Glutamatergic neuron (in vitro differentiated cells): ENCODE measurements at regions not wholly inside any gene's neighbourhood (a gene's known extent, or its start where the extent isn't known, plus 50 kb on each side); places are given as distances from the start of the nearest gene placed in this dataset.

Experiments
- DNase-seq: peaks from one replicate; pipeline ENCODE4 v3.0.0; 2022
- H3K27ac Mint-ChIP-seq: one replicate; pipeline ENCODE4 v1.8.0; 2020; ENCODE audit warnings: mild to moderate bottlenecking, mixed read lengths, inconsistent platforms; ENCODE audit not compliant: unreplicated experiment
- H3K27me3 Mint-ChIP-seq: one replicate; pipeline ENCODE4 v1.8.0; 2020; ENCODE audit warnings: mild to moderate bottlenecking, moderate library complexity, mixed read lengths, inconsistent platforms; ENCODE audit not compliant: unreplicated experiment
- H3K36me3 Mint-ChIP-seq: one replicate; pipeline ENCODE4 v1.8.0; 2020; ENCODE audit warnings: mild to moderate bottlenecking, mixed read lengths, inconsistent platforms; ENCODE audit not compliant: unreplicated experiment
- H3K4me1 Mint-ChIP-seq: one replicate; pipeline ENCODE4 v1.8.0; 2020; ENCODE audit warnings: mild to moderate bottlenecking, low read depth, mixed read lengths, inconsistent platforms; ENCODE audit not compliant: unreplicated experiment
- H3K4me3 Mint-ChIP-seq: one replicate; pipeline ENCODE4 v1.8.0; 2020; ENCODE audit warnings: mild to moderate bottlenecking, mixed read lengths, inconsistent platforms; ENCODE audit not compliant: unreplicated experiment
- H3K9me3 Mint-ChIP-seq: one replicate; pipeline ENCODE4 v1.8.0; 2020; ENCODE audit warnings: mild to moderate bottlenecking, moderate library complexity, mixed read lengths, inconsistent platforms; ENCODE audit not compliant: unreplicated experiment
- CTCF ChIP-seq: fragments of 200-600 bp; sonication (generic); IDR thresholded peaks from one replicate; pipeline ENCODE4 v1.5.0; 2021; ENCODE audit not compliant: partially characterized antibody, unreplicated experiment

GRCh38 chr1:192022827-192023226, 135.4 kb upstream of the RGS18 start:
- DNase-seq = no peak
- H3K27me3 Mint-ChIP-seq = no peaks in the 10 kb centered on the region
- H3K27ac Mint-ChIP-seq = no peak overlapping the region
- no peaks in the 10 kb centered on the region for H3K4me1 Mint-ChIP-seq
- TF ChIP-seq CTCF = no peak
- no peaks in the 10 kb centered on the region for H3K36me3 Mint-ChIP-seq
- H3K4me3 Mint-ChIP-seq = no peak overlapping the region
- H3K9me3 Mint-ChIP-seq = peaks cover 1% of the 10 kb centered on the region

GRCh38 chr1:192024881-192025280, 133.4 kb upstream of the RGS18 start:
- no peak overlapping the region for H3K27ac Mint-ChIP-seq
- no peaks in the 10 kb centered on the region for H3K9me3 Mint-ChIP-seq
- no peaks in the 10 kb centered on the region for H3K4me1 Mint-ChIP-seq
- no peak for TF ChIP-seq CTCF
- no peak for DNase-seq
- H3K27me3 Mint-ChIP-seq = no peaks in the 10 kb centered on the region
- no peaks in the 10 kb centered on the region for H3K36me3 Mint-ChIP-seq
- no peak overlapping the region for H3K4me3 Mint-ChIP-seq

GRCh38 chr1:192038567-192038966, 119.7 kb upstream of the RGS18 start:
- Mint-ChIP-seq H3K36me3 (peaks cover 5% of the 10 kb centered on the region), H3K27me3 (no peaks in the 10 kb centered on the region), H3K4me1 (no peaks in the 10 kb centered on the region), H3K9me3 (peaks cover 2% of the 10 kb centered on the region), H3K27ac (no peak overlapping the region), H3K4me3 (no peak overlapping the region)
- DNase-seq = no peak
- TF ChIP-seq CTCF = no peak

GRCh38 chr1:192045131-192045530, 113.1 kb upstream of the RGS18 start:
- Mint-ChIP-seq H3K9me3 (no peaks in the 10 kb centered on the region), H3K4me3 (no peak overlapping the region), H3K4me1 (no peaks in the 10 kb centered on the region), H3K36me3 (no peaks in the 10 kb centered on the region), H3K27me3 (no peaks in the 10 kb centered on the region), H3K27ac (no peak overlapping the region)
- DNase-seq = no peak
- no peak for TF ChIP-seq CTCF

GRCh38 chr1:192053531-192053971, 104.7 kb upstream of the RGS18 start:
- H3K4me1 Mint-ChIP-seq = no peaks in the 10 kb centered on the region
- no peaks in the 10 kb centered on the region for H3K36me3 Mint-ChIP-seq
- no peaks in the 10 kb centered on the region for H3K27me3 Mint-ChIP-seq
- no peaks in the 10 kb centered on the region for H3K9me3 Mint-ChIP-seq
- no peak overlapping the region for H3K4me3 Mint-ChIP-seq
- H3K27ac Mint-ChIP-seq = no peak overlapping the region
- TF ChIP-seq CTCF = no peak
- DNase-seq = no peak
